Right lobe of liver (tissue), 6 donors: ENCODE measurements at regions not wholly inside any gene's neighbourhood (a gene's known extent, or its start where the extent isn't known, plus 50 kb on each side); places are given as distances from the start of the nearest gene placed in this dataset.

Experiments used
- ATAC-seq, 4 donors: fragments of 200-7000 bp; cut with Tn5 transposase; one replicate each; pipeline ENCODE4 v1.9.1; 2020; ENCODE audit warnings: mild to moderate bottlenecking in 4 of 4, moderate library complexity in 4 of 4
- DNase-seq, 3 donors: peaks; one replicate each; pipeline ENCODE4 v3.0.0-alpha.2; 2020
- H3K27ac ChIP-seq, 3 donors: fragments of 200-600 bp; one replicate each; pipeline ENCODE4 v1.8.0; 2022
- H3K27me3 ChIP-seq, 2 donors: fragments of 200-600 bp; one replicate each; pipeline ENCODE4 v1.8.0; 2022
- H3K36me3 ChIP-seq, 4 donors: fragments of 200-600 bp; sonication (generic) in 1 of 4; one replicate each; pipeline versions ENCODE4 v1.5.1 to v1.8.0; 2017 to 2022; ENCODE audit warnings: control low read depth in 1 of 4
- H3K4me1 ChIP-seq, 4 donors: fragments of 200-600 bp; sonication (generic) in 1 of 4; one replicate each; pipeline versions ENCODE4 v1.5.1 to v1.8.0; 2017 to 2022; ENCODE audit warnings: control low read depth in 1 of 4
- H3K4me3 ChIP-seq, 3 donors: fragments of 200-600 bp; one replicate each; pipeline ENCODE4 v1.8.0; 2022
- H3K9me3 ChIP-seq, 4 donors: fragments of 200-600 bp; sonication (generic) in 1 of 4; one replicate each; pipeline versions ENCODE4 v1.5.1 to v1.8.0; 2017 to 2022; ENCODE audit warnings: control low read depth in 1 of 4
- POLR2A ChIP-seq: fragments of 450-650 bp; IDR thresholded peaks from one replicate; pipeline ENCODE4 v1.6.1; 2017; ENCODE audit warnings: antibody characterized with exemption, mild to moderate bottlenecking
- WGBS: methylation state at CpG from one replicate; pipeline ENCODE4 v1.1.6; 2018; ENCODE audit warnings: low coverage, low lambda C conversion rate; ENCODE audit not compliant: insufficient coverage; ENCODE audit errors: missing lambda C conversion rate; 5-methylcytosine and 5-hydroxymethylcytosine counted together
- intact Hi-C, 2 donors: fragments of 100-400 bp; cut with DNase I; formaldehyde crosslinking; loops; one replicate each; pipeline versions ENCODE4 v1.11.2 to v1.14.1; 2022
- TF ChIP-seq, protein P1 (sequence below), 4 donors: fragments of 200-600 bp in 3 of 4; fragments of 450-650 bp in 1 of 4; IDR thresholded peaks; one replicate each; pipeline versions ENCODE4 v1.5.1 to v1.8.0; 2016 to 2022; ENCODE audit warnings: antibody characterized with exemption in 4 of 4, mild to moderate bottlenecking in 2 of 4
- donor health status: DM: no; HTN: yes; CAD: no.
- donor health status: DM: no; HTN: no; CAD: no.
- donor health status: DM: no; HTN: no; CAD: no.
- donor health status: DM: no; HTN: yes; CAD: no.
- donor health status: DM: no; HTN: yes; CAD: no.

- H3K4me1 ChIP-seq, result no peaks in the 10 kb centered on the region
- no peak overlapping the region for H3K4me3 ChIP-seq
- H3K27ac ChIP-seq, result no peak overlapping the region
- ATAC-seq (no peak), DNase-seq (no peak)
- H3K36me3 ChIP-seq, result no peaks in the 10 kb centered on the region
- no peaks in the 10 kb centered on the region for H3K27me3 ChIP-seq
- 56% methylated on average over 8 of the region's 8 CpGs for WGBS
- no peaks in the 10 kb centered on the region for H3K9me3 ChIP-seq
- intact Hi-C loops, result no loop called here
- TF ChIP-seq, protein P1, sequence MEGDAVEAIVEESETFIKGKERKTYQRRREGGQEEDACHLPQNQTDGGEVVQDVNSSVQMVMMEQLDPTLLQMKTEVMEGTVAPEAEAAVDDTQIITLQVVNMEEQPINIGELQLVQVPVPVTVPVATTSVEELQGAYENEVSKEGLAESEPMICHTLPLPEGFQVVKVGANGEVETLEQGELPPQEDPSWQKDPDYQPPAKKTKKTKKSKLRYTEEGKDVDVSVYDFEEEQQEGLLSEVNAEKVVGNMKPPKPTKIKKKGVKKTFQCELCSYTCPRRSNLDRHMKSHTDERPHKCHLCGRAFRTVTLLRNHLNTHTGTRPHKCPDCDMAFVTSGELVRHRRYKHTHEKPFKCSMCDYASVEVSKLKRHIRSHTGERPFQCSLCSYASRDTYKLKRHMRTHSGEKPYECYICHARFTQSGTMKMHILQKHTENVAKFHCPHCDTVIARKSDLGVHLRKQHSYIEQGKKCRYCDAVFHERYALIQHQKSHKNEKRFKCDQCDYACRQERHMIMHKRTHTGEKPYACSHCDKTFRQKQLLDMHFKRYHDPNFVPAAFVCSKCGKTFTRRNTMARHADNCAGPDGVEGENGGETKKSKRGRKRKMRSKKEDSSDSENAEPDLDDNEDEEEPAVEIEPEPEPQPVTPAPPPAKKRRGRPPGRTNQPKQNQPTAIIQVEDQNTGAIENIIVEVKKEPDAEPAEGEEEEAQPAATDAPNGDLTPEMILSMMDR (IDR thresholded peaks at IDR 0.05), result no peak
- TF ChIP-seq POLR2A, result no peak
Observed at GRCh38 chr10:64732372-64732957, 1211.3 kb downstream of the REEP3 start.

DNA sequence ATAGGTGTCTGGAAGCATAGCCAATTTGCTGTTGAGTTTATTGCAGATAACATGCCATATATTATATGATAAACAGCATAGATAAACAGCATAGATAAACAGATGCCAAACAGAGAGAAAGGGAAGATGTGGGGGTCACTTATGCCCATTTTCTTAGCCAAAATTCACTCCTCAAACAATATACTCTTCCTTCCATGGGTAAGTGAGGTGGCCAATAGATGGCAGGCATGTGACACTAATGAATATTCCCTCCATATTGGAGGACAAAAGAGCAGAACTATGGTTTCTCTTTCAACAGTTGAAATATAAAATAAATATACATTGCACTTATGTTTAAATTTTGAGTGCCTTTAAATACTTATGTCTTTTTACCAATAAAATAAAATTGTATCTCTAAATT, 1212.8 kb downstream of the REEP3 start:
- ATAC-seq, result peak in 2 of 4 donors; percentile 47 to 57
- no peak for TF ChIP-seq POLR2A
- TF ChIP-seq, protein P1 (IDR thresholded peaks at IDR 0.05), result peak; percentile 21 to 32 (median 28)

GRCh38 chr10:64738462-64738861, 1217.3 kb downstream of the REEP3 start:
- intact Hi-C loops, result no loop called here
- TF ChIP-seq POLR2A, result no peak
- TF ChIP-seq, protein P1 (IDR thresholded peaks at IDR 0.05), result no peak
- no peaks in the 10 kb centered on the region for H3K36me3 ChIP-seq
- H3K9me3 ChIP-seq, result no peaks in the 10 kb centered on the region
- no peak overlapping the region for H3K4me3 ChIP-seq
- ATAC-seq, result no peak
- no peak for DNase-seq
- H3K27ac ChIP-seq, result no peak overlapping the region
- H3K4me1 ChIP-seq, result no peaks in the 10 kb centered on the region
- 33% methylated on average over 2 of the region's 2 CpGs for WGBS
- H3K27me3 ChIP-seq, result no peaks in the 10 kb centered on the region

More for the DNA sequence above, 1212.8 kb downstream of the REEP3 start:
- Histone ChIP-seq H3K4me1 (no peaks in the 10 kb centered on the region), H3K4me3 (no peak overlapping the region), H3K36me3 (no peaks in the 10 kb centered on the region), H3K27me3 (no peaks in the 10 kb centered on the region), H3K9me3 (no peaks in the 10 kb centered on the region), H3K27ac (no peak overlapping the region)
- DNase-seq, result no peak
- intact Hi-C loops, result no loop called here

DNA sequence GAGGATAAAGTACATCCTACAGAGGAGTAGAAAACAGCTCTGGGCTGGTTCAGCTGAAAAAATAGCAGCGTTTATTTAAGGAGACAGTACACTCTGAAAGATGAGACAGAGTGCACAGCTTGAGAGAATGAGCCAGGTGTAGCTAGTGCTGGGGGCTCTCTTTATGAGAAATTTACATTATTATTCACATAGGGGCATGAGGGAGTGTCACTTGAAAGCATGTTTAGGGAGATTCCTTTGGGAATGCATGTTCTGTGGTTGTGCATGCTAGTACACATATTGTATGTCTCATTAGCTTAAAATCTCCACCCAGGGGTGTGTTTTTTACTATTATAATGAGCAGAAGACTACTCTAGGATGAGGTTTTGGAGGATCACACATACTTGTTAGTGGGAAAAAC, 1224.4 kb downstream of the REEP3 start:
- Histone ChIP-seq H3K4me1 (no peaks in the 10 kb centered on the region), H3K27me3 (no peaks in the 10 kb centered on the region), H3K4me3 (no peak overlapping the region), H3K27ac (no peak overlapping the region), H3K9me3 (no peaks in the 10 kb centered on the region), H3K36me3 (no peaks in the 10 kb centered on the region)
- 35% methylated on average over 1 of the region's 1 CpG for WGBS
- intact Hi-C loops, result no loop called here
- DNase-seq (no peak), ATAC-seq (no peak)
- TF ChIP-seq POLR2A, result no peak
- TF ChIP-seq, protein P1 (IDR thresholded peaks at IDR 0.05), result no peak

DNA sequence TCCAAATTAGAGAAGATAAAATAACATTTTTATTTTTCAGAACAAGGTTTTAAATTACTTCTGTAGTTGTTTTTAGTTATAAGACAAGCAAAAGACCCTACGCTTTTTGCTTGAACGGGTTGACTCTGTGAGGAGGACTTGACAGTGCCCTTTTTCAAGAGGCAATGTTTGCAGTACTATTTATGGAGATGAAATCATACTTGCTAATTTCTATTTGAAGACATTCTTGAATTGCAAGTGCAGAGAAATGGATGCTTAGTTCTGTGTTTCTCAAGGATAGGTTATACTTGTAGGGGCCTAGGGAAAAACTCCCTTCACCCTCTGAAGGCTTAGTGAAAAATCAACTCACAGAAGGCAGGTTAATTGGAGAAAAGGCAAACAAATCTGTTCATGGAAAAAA, 1229.5 kb downstream of the REEP3 start:
- WGBS, result 37% methylated on average over 2 of the region's 2 CpGs
- Histone ChIP-seq H3K27ac (no peak overlapping the region), H3K27me3 (no peaks in the 10 kb centered on the region), H3K4me1 (no peaks in the 10 kb centered on the region), H3K36me3 (no peaks in the 10 kb centered on the region), H3K9me3 (no peaks in the 10 kb centered on the region), H3K4me3 (no peak overlapping the region)
- ATAC-seq, result no peak
- DNase-seq, result no peak
- intact Hi-C loops, result no loop called here
- TF ChIP-seq, protein P1 (IDR thresholded peaks at IDR 0.05), result no peak
- TF ChIP-seq POLR2A, result no peak
